AG04449 (cell line): ENCODE measurements at regions not wholly inside any gene's neighbourhood (a gene's known extent, or its start where the extent isn't known, plus 50 kb on each side); places are given as distances from the start of the nearest gene placed in this dataset.

Experiments used
- CTCF ChIA-PET: fragments of 350-600 bp; formaldehyde crosslinking; extraction: SDS; loops from one replicate; lab custom pipeline; 2021; ENCODE audit warnings: antibody characterized with exemption; lab: Yijun Ruan, JAX
- POLR2A ChIA-PET: fragments of 400-600, 350-600 bp; formaldehyde crosslinking; extraction: SDS; loops from one replicate; lab custom pipeline; 2020; ENCODE audit warnings: antibody characterized with exemption, inconsistent platforms; lab: Yijun Ruan, JAX
- DNase-seq: peaks from one replicate; pipeline ENCODE4 v3.0.0-alpha.2; 2010; ENCODE audit warnings: low read depth, low spot score
- H3K4me3 ChIP-seq: 2 replicates; pipeline ENCODE4 v1.5.1; 2011; ENCODE audit warnings: low read depth, mild to moderate bottlenecking, control low read depth, low read length
- TF ChIP-seq, protein P1 (sequence below): IDR thresholded peaks from one replicate; pipeline ENCODE4 v1.5.1; 2011; ENCODE audit warnings: mild to moderate bottlenecking, moderate library complexity, low read length, control low read depth, inconsistent platforms; ENCODE audit not compliant: insufficient read depth; ENCODE audit errors: missing control alignments

DNA sequence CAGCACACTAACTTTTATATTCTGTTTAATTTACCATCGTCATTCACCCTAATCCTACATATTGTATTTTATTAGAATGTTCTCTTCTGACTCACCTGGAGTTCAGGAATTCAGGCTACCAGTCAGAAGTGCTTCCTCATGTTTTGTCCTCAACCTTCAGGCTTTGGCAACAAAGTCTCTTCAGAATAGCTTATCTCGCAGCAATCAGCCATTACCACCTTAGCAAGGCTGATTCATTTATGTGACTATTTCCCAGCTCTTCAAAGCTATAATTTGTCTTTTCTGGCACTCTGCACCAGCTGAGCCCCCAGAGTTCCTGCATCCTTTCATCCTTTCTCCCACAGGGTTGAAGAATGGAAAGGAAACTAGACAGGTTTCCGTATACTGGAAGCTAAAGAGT is 365.5 kb upstream of the CDH18 start:
- POLR2A ChIA-PET = no interaction called here
- CTCF ChIA-PET = no interaction called here
- DNase-seq = no peak
- no peak overlapping the region for H3K4me3 ChIP-seq
- TF ChIP-seq, protein P1, sequence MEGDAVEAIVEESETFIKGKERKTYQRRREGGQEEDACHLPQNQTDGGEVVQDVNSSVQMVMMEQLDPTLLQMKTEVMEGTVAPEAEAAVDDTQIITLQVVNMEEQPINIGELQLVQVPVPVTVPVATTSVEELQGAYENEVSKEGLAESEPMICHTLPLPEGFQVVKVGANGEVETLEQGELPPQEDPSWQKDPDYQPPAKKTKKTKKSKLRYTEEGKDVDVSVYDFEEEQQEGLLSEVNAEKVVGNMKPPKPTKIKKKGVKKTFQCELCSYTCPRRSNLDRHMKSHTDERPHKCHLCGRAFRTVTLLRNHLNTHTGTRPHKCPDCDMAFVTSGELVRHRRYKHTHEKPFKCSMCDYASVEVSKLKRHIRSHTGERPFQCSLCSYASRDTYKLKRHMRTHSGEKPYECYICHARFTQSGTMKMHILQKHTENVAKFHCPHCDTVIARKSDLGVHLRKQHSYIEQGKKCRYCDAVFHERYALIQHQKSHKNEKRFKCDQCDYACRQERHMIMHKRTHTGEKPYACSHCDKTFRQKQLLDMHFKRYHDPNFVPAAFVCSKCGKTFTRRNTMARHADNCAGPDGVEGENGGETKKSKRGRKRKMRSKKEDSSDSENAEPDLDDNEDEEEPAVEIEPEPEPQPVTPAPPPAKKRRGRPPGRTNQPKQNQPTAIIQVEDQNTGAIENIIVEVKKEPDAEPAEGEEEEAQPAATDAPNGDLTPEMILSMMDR = no peak

GRCh38 chr5:20351849-20352248 is 363.8 kb upstream of the CDH18 start:
- H3K4me3 ChIP-seq = no peak overlapping the region
- ChIA-PET POLR2A (no interaction called here), CTCF (no interaction called here)
- DNase-seq = no peak
- TF ChIP-seq, protein P1 = no peak

DNA sequence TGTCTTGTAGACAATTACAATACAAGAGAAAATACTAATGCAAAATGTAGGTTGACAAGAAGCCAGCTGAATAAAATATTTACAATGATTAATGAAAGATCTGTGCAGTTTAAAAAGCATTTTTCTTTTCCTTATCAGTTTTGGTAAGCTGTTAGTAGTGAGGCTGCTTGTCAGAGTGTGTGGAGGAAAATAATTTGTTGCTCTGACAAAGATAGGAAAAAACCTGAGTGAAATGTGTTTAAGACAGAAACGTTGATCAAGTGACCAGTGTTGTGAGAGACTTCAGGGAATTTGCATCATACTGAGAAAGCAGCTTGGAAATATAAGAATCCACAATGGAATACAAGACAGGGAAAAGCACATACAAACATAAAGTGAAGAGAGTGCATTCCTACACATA is 360.3 kb upstream of the CDH18 start:
- no peak for DNase-seq
- ChIA-PET POLR2A (no interaction called here), CTCF (no interaction called here)
- no peak overlapping the region for H3K4me3 ChIP-seq
- TF ChIP-seq, protein P1 = no peak

GRCh38 chr5:20347334-20347733 is 359.3 kb upstream of the CDH18 start:
- no peak for DNase-seq
- POLR2A ChIA-PET = no interaction called here
- no peak overlapping the region for H3K4me3 ChIP-seq
- TF ChIP-seq, protein P1 = no peak
- CTCF ChIA-PET = no interaction called here

- TF ChIP-seq, protein P1 = no peak
- CTCF ChIA-PET = no interaction called here
- no peak for DNase-seq
- POLR2A ChIA-PET = no interaction called here
- no peak overlapping the region for H3K4me3 ChIP-seq
These were observed 352.1 kb upstream of the CDH18 start for GRCh38 chr5:20340126-20340525.

- H3K4me3 ChIP-seq = no peak overlapping the region
- ChIA-PET POLR2A (no interaction called here), CTCF (no interaction called here)
- no peak for DNase-seq
- TF ChIP-seq, protein P1 = no peak
These were observed 348.0 kb upstream of the CDH18 start for GRCh38 chr5:20335978-20336377.
